DOHH2 (cell line): ENCODE measurements at regions not wholly inside any gene's neighbourhood (a gene's known extent, or its start where the extent isn't known, plus 50 kb on each side); places are given as distances from the start of the nearest gene placed in this dataset.

ENCODE experiments used
- H3F3A ChIP-seq: fragments of 200-600 bp; sonication (generic), shearing (Covaris generic); 2 replicates; pipeline ENCODE4 v1.6.0; 2016; ENCODE audit warnings: antibody characterized with exemption, mild to moderate bottlenecking; ENCODE audit not compliant: control insufficient read depth, insufficient read depth
- H3K27ac ChIP-seq: fragments of 200-600 bp; sonication (generic); 2 replicates; pipeline ENCODE4 v1.5.1; 2014; ENCODE audit warnings: low read depth, mild to moderate bottlenecking, low read length, moderate library complexity
- H3K27me3 ChIP-seq: fragments of 200-600 bp; sonication (generic); 2 replicates; pipeline ENCODE4 v1.6.1; 2014; ENCODE audit warnings: mild to moderate bottlenecking, low read length, mixed read lengths; ENCODE audit not compliant: control insufficient read depth
- H3K36me3 ChIP-seq: fragments of 200-600 bp; sonication (generic); 2 replicates; pipeline ENCODE4 v1.6.1; 2014; ENCODE audit warnings: mild to moderate bottlenecking, low read length, moderate library complexity, mixed read lengths; ENCODE audit not compliant: control insufficient read depth
- H3K4me1 ChIP-seq: fragments of 200-600 bp; sonication (generic); 2 replicates; pipeline ENCODE4 v1.6.1; 2014; ENCODE audit warnings: mild to moderate bottlenecking, low read length, mixed read lengths; ENCODE audit not compliant: control insufficient read depth
- H3K4me2 ChIP-seq: fragments of 200-600 bp; sonication (generic); 2 replicates; pipeline ENCODE4 v1.6.0; 2014; ENCODE audit warnings: mild to moderate bottlenecking, low read length, moderate library complexity
- H3K4me3 ChIP-seq: fragments of 200-600 bp; sonication (generic); 2 replicates; pipeline ENCODE4 v1.5.1; 2014; ENCODE audit warnings: mild to moderate bottlenecking, low read length, mixed read lengths
- H3K79me2 ChIP-seq: fragments of 200-600 bp; sonication (generic); 2 replicates; pipeline ENCODE4 v1.6.1; 2014; ENCODE audit warnings: mild to moderate bottlenecking, low read length, mixed read lengths; ENCODE audit not compliant: control insufficient read depth
- H3K9me2 ChIP-seq: fragments of 200-600 bp; sonication (generic); replicated peaks from 2 replicates; pipeline ENCODE4 v1.6.1; 2014; ENCODE audit warnings: mild to moderate bottlenecking, low read length, mixed read lengths; ENCODE audit not compliant: control insufficient read depth
- H3K9me3 ChIP-seq: fragments of 200-600 bp; sonication (generic); 2 replicates; pipeline ENCODE4 v1.6.1; 2014; ENCODE audit warnings: antibody characterized with exemption, low read length, mixed read lengths; ENCODE audit not compliant: control insufficient read depth, insufficient read depth
- H4K20me1 ChIP-seq: fragments of 200-600 bp; sonication (generic); 2 replicates; pipeline ENCODE4 v1.6.0; 2014; ENCODE audit warnings: low read depth, mild to moderate bottlenecking, antibody characterized with exemption, low read length, moderate library complexity; ENCODE audit not compliant: control insufficient read depth, insufficient read depth
- CTCF ChIP-seq: fragments of 200-600 bp; sonication (generic); IDR thresholded peaks from one replicate; pipeline ENCODE4 v1.5.1; 2014; ENCODE audit warnings: antibody characterized with exemption, mild to moderate bottlenecking, low read depth, low read length; ENCODE audit not compliant: poor library complexity, severe bottlenecking
- EZH2phosphoT487 ChIP-seq: fragments of 200-600 bp; sonication (generic); IDR thresholded peaks from 2 replicates; pipeline ENCODE4 v1.6.1; 2017; ENCODE audit warnings: borderline replicate concordance, mild to moderate bottlenecking, antibody characterized with exemption, low read length, moderate library complexity, mixed read lengths

GRCh38 chr21:38145104-38145503 lies 111.7 kb upstream of the KCNJ15 start:
- no peaks in the 10 kb centered on the region; the same call in 1 of the 2 replicates for H3K27me3 ChIP-seq
- H3K27ac ChIP-seq: no peak overlapping the region
- no peaks in the 10 kb centered on the region for H4K20me1 ChIP-seq
- no peaks in the 10 kb centered on the region for H3F3A ChIP-seq
- no peak overlapping the region for H3K4me3 ChIP-seq
- H3K4me1 ChIP-seq: no peaks in the 10 kb centered on the region
- H3K9me2 ChIP-seq: no peaks in the 10 kb centered on the region
- no peak overlapping the region for H3K4me2 ChIP-seq
- no peak for TF ChIP-seq CTCF
- TF ChIP-seq EZH2phosphoT487: no peak
- H3K79me2 ChIP-seq: no peaks in the 10 kb centered on the region
- H3K36me3 ChIP-seq: no peaks in the 10 kb centered on the region
- no peaks in the 10 kb centered on the region for H3K9me3 ChIP-seq

GRCh38 chr21:38147391-38147790 lies 109.4 kb upstream of the KCNJ15 start:
- Histone ChIP-seq H3K36me3 (no peaks in the 10 kb centered on the region), H3K4me2 (no peak overlapping the region), H3K79me2 (no peaks in the 10 kb centered on the region), H3F3A (no peaks in the 10 kb centered on the region), H3K27me3 (no peaks in the 10 kb centered on the region; the same call in 1 of the 2 replicates), H3K4me1 (no peaks in the 10 kb centered on the region), H3K27ac (no peak overlapping the region), H4K20me1 (no peaks in the 10 kb centered on the region), H3K4me3 (no peak overlapping the region), H3K9me3 (no peaks in the 10 kb centered on the region), H3K9me2 (no peaks in the 10 kb centered on the region)
- TF ChIP-seq CTCF: no peak
- no peak for TF ChIP-seq EZH2phosphoT487

- Histone ChIP-seq H3K9me2 (no peaks in the 10 kb centered on the region), H3K27ac (no peak overlapping the region), H4K20me1 (no peaks in the 10 kb centered on the region), H3K4me3 (no peak overlapping the region), H3K9me3 (no peaks in the 10 kb centered on the region), H3F3A (no peaks in the 10 kb centered on the region), H3K36me3 (no peaks in the 10 kb centered on the region), H3K4me2 (no peak overlapping the region), H3K27me3 (no peaks in the 10 kb centered on the region; the same call in 1 of the 2 replicates), H3K79me2 (no peaks in the 10 kb centered on the region), H3K4me1 (no peaks in the 10 kb centered on the region)
- TF ChIP-seq EZH2phosphoT487 (no peak), CTCF (no peak)
Measured at GRCh38 chr21:38148046-38148445, 108.7 kb upstream of the KCNJ15 start.
